GM18861 (cell line): ENCODE measurements at regions not wholly inside any gene's neighbourhood (a gene's known extent, or its start where the extent isn't known, plus 50 kb on each side); places are given as distances from the start of the nearest gene placed in this dataset.
"Not testable (repeated sequence)": the region's sequence is repeated elsewhere in the genome, so short reads cannot be mapped to it uniquely, and the experiment has no call there.

ENCODE experiments used
- ATAC-seq: cut with Tn5 transposase; IDR thresholded peaks from one replicate; pipeline ENCODE4 v1.9.1; 2021; ENCODE audit not compliant: unreplicated experiment

- no peak for ATAC-seq
Measured at GRCh38 chr2:33933203-33933602, 334.1 kb upstream of the FAM98A start.

- ATAC-seq: no peak
Measured at GRCh38 chr2:33931164-33931563, 332.1 kb upstream of the FAM98A start.

- peak; percentile 98 for ATAC-seq
Measured at GRCh38 chr2:33929467-33929866, 330.4 kb upstream of the FAM98A start.

GRCh38 chr2:33927756-33928155, 328.7 kb upstream of the FAM98A start:
- ATAC-seq: no peak

- no peak for ATAC-seq
Measured at GRCh38 chr2:33925311-33925710, 326.2 kb upstream of the FAM98A start.

- ATAC-seq: no peak
Measured at GRCh38 chr2:33924586-33925169, 325.6 kb upstream of the FAM98A start.

- ATAC-seq: no peak
Measured at GRCh38 chr2:33917252-33917651, 318.2 kb upstream of the FAM98A start.

GRCh38 chr2:33913071-33913616, 314.0 kb upstream of the FAM98A start:
- ATAC-seq: no peak

GRCh38 chr2:33911327-33911726, 312.2 kb upstream of the FAM98A start:
- ATAC-seq: no peak

- no peak for ATAC-seq
Measured at GRCh38 chr2:33909945-33910695, 311.0 kb upstream of the FAM98A start.

- no peak for ATAC-seq
Measured at GRCh38 chr2:33907866-33908265, 308.8 kb upstream of the FAM98A start.

GRCh38 chr2:33906129-33906528, 307.0 kb upstream of the FAM98A start:
- ATAC-seq: not testable (repeated sequence)

GRCh38 chr2:33904801-33905200, 305.7 kb upstream of the FAM98A start:
- no peak for ATAC-seq

- ATAC-seq: no peak
Measured at GRCh38 chr2:33903701-33904100, 304.6 kb upstream of the FAM98A start.

- no peak for ATAC-seq
Measured at GRCh38 chr2:33903215-33903614, 304.1 kb upstream of the FAM98A start.

- no peak for ATAC-seq
Measured at GRCh38 chr2:33900610-33901009, 301.5 kb upstream of the FAM98A start.

GRCh38 chr2:33897741-33898140, 298.6 kb upstream of the FAM98A start:
- no peak for ATAC-seq

GRCh38 chr2:33893824-33894223, 294.7 kb upstream of the FAM98A start:
- no peak for ATAC-seq

GRCh38 chr2:33891616-33892015, 292.5 kb upstream of the FAM98A start:
- no peak for ATAC-seq

GRCh38 chr2:33890686-33891085, 291.6 kb upstream of the FAM98A start:
- no peak for ATAC-seq

- no peak for ATAC-seq
Measured at GRCh38 chr2:33877348-33878016, 278.4 kb upstream of the FAM98A start.

GRCh38 chr2:33873076-33873605, 274.0 kb upstream of the FAM98A start:
- no peak for ATAC-seq
